GM21515 (cell line): ENCODE measurements at regions not wholly inside any gene's neighbourhood (a gene's known extent, or its start where the extent isn't known, plus 50 kb on each side); places are given as distances from the start of the nearest gene placed in this dataset.
"Not testable (repeated sequence)": the region's sequence is repeated elsewhere in the genome, so short reads cannot be mapped to it uniquely, and the experiment has no call there.

Experiments
- ATAC-seq: cut with Tn5 transposase; IDR thresholded peaks from one replicate; pipeline ENCODE4 v1.9.1; 2021; ENCODE audit not compliant: unreplicated experiment

GRCh38 chr18:38651736-38652135 is 1086.1 kb upstream of the CELF4 start:
- ATAC-seq, result no peak

GRCh38 chr18:38648179-38648578 is 1082.6 kb upstream of the CELF4 start:
- no peak for ATAC-seq

GRCh38 chr18:38646296-38646695 is 1080.7 kb upstream of the CELF4 start:
- no peak for ATAC-seq

GRCh38 chr18:38644875-38645641 is 1079.5 kb upstream of the CELF4 start:
- ATAC-seq, result no peak

- ATAC-seq, result no peak
Observed at GRCh38 chr18:38642711-38643110, 1077.1 kb upstream of the CELF4 start.

GRCh38 chr18:38639700-38640099 is 1074.1 kb upstream of the CELF4 start:
- ATAC-seq, result not testable (repeated sequence)

- no peak for ATAC-seq
Observed at GRCh38 chr18:38635709-38636430, 1070.3 kb upstream of the CELF4 start.

GRCh38 chr18:38634117-38634516 is 1068.5 kb upstream of the CELF4 start:
- no peak for ATAC-seq

GRCh38 chr18:38633333-38633732 is 1067.7 kb upstream of the CELF4 start:
- ATAC-seq, result no peak

- ATAC-seq, result no peak
Observed at GRCh38 chr18:38619129-38619528, 1053.5 kb upstream of the CELF4 start.

- no peak for ATAC-seq
Observed at GRCh38 chr18:38616306-38616705, 1050.7 kb upstream of the CELF4 start.

GRCh38 chr18:38612904-38613303 is 1047.3 kb upstream of the CELF4 start:
- ATAC-seq, result no peak

- ATAC-seq, result peak; percentile 84
Observed at GRCh38 chr18:38611036-38611964, 1045.7 kb upstream of the CELF4 start.

GRCh38 chr18:38606841-38607240 is 1041.2 kb upstream of the CELF4 start:
- ATAC-seq, result peak; percentile 24

GRCh38 chr18:38602341-38602740 is 1036.7 kb upstream of the CELF4 start:
- no peak for ATAC-seq

GRCh38 chr18:38587571-38587970 is 1022.0 kb upstream of the CELF4 start:
- ATAC-seq, result no peak

- ATAC-seq, result no peak
Observed at GRCh38 chr18:38586327-38586726, 1020.7 kb upstream of the CELF4 start.

GRCh38 chr18:38579764-38580163 is 1014.2 kb upstream of the CELF4 start:
- no peak for ATAC-seq

- no peak for ATAC-seq
Observed at GRCh38 chr18:38576916-38577315, 1011.3 kb upstream of the CELF4 start.

- ATAC-seq, result no peak
Observed at GRCh38 chr18:38576349-38576748, 1010.8 kb upstream of the CELF4 start.

- no peak for ATAC-seq
Observed at GRCh38 chr18:38575648-38576047, 1010.0 kb upstream of the CELF4 start.
